ENCODE measurements at regions not wholly inside any gene's neighbourhood (a gene's known extent, or its start where the extent isn't known, plus 50 kb on each side); places are given as distances from the start of the nearest gene placed in this dataset.

DNA sequence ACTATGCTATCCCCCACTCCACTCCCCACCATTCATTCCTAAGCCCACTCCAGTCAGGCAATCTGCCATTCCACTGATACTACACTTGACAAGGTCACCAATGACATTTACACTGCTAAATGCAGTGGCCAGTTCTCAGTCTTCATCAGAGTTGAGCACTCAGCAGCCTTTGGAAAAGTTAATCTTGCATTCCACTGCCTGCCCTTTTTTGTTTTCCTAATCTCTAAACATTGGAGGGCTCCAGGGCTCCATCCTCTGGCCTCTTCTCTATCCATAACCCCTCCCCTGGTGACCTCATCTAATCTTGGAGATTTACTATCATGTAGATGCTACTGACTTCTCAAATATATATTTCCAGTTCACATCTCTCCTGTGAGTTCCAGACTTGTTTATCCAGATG is 70.9 kb upstream of the S1PR1 start:
- ATAC-seq, result no peak

GRCh38 chr1:101165532-101165931 is 71.3 kb upstream of the S1PR1 start:
- POLR2A ChIA-PET, result no interaction called here
- CTCF ChIA-PET, result no interaction called here
- DNase-seq (ENCODE audit: low read depth, low spot score) (no peak), ATAC-seq (no peak)
- Histone ChIP-seq H3K4me1 (ENCODE audit: control insufficient read depth, insufficient read depth, low read length) (no peaks in the 10 kb centered on the region), H3K4me3 (ENCODE audit: low read depth in 2 of 2, low read length in 2 of 2) (no peak overlapping the region), H3K9me3 (ENCODE audit: control insufficient read depth, insufficient read depth, low read depth, low read length) (no peaks in the 10 kb centered on the region), H3K36me3 (ENCODE audit: control insufficient read depth, insufficient read depth, low read length) (no peaks in the 10 kb centered on the region), H3K27ac (ENCODE audit: low read length) (no peak overlapping the region), H3K27me3 (ENCODE audit: control insufficient read depth, insufficient read depth, low read length) (no peaks in the 10 kb centered on the region)
- in situ Hi-C loops (cut with HindIII; ENCODE audit: low pct_unique_long_range_greater_than_20kb, low sequenced_read_pairs) (no loop called here), intact Hi-C loops (cut with micrococcal nuclease; ENCODE audit: unreplicated experiment) (no loop called here)
- no TSS peak for BruUV-seq (replicated peaks)
- TF ChIP-seq SIN3A (IDR thresholded peaks at IDR 0.05; ENCODE audit: borderline replicate concordance, insufficient read depth, low read depth, low read length), result no peak
- TF ChIP-seq TCF7L2 (IDR thresholded peaks at IDR 0.05; ENCODE audit: low read depth, low read length), result no peak
- TF ChIP-seq REST (IDR thresholded peaks at IDR 0.05; ENCODE audit: insufficient read depth in 1 of 2, low read depth in 2 of 2, low read length in 1 of 2), result no peak
- TF ChIP-seq POLR2AphosphoS5 (IDR thresholded peaks at IDR 0.05; ENCODE audit: low read depth, low read length), result no peak
- no peak for TF ChIP-seq CTCF (IDR thresholded peaks at IDR 0.05)

More for the DNA sequence above, 70.9 kb upstream of the S1PR1 start:
- Histone ChIP-seq H3K9me3 (ENCODE audit: control insufficient read depth, insufficient read depth, low read depth, low read length) (no peaks in the 10 kb centered on the region), H3K27ac (ENCODE audit: low read length) (no peak overlapping the region), H3K4me1 (ENCODE audit: control insufficient read depth, insufficient read depth, low read length) (no peaks in the 10 kb centered on the region), H3K27me3 (ENCODE audit: control insufficient read depth, insufficient read depth, low read length) (no peaks in the 10 kb centered on the region), H3K36me3 (ENCODE audit: control insufficient read depth, insufficient read depth, low read length) (no peaks in the 10 kb centered on the region), H3K4me3 (ENCODE audit: low read depth in 2 of 2, low read length in 2 of 2) (no peak overlapping the region)
- no peak for DNase-seq (ENCODE audit: low read depth, low spot score)
- POLR2A ChIA-PET, result no interaction called here
- in situ Hi-C loops (cut with HindIII; ENCODE audit: low pct_unique_long_range_greater_than_20kb, low sequenced_read_pairs), result no loop called here
- intact Hi-C loops (cut with micrococcal nuclease; ENCODE audit: unreplicated experiment), result no loop called here
- TF ChIP-seq CTCF (IDR thresholded peaks at IDR 0.05) (no peak), SIN3A (IDR thresholded peaks at IDR 0.05; ENCODE audit: borderline replicate concordance, insufficient read depth, low read depth, low read length) (no peak), REST (IDR thresholded peaks at IDR 0.05; ENCODE audit: insufficient read depth in 1 of 2, low read depth in 2 of 2, low read length in 1 of 2) (no peak), TCF7L2 (IDR thresholded peaks at IDR 0.05; ENCODE audit: low read depth, low read length) (no peak), POLR2AphosphoS5 (IDR thresholded peaks at IDR 0.05; ENCODE audit: low read depth, low read length) (no peak)
- CTCF ChIA-PET, result no interaction called here
- no TSS peak for BruUV-seq (replicated peaks)

All from Panc1 (cell line).